IMR-90 (cell line): ENCODE measurements at regions not wholly inside any gene's neighbourhood (a gene's known extent, or its start where the extent isn't known, plus 50 kb on each side); places are given as distances from the start of the nearest gene placed in this dataset.

Experiments used
- ATAC-seq: fragments of 200-7000 bp; cut with Tn5 transposase; 2 replicates; pipeline ENCODE4 v1.9.1; 2020; ENCODE audit warnings: low read depth, mild to moderate bottlenecking, moderate library complexity
- BruUV-seq: library from RNA; stranded (reverse); fragments of 400-500 nt; replicated peaks from 2 replicates; lab custom pipeline; 2021; lab: Mats Ljungman, UMichigan
- CTCF ChIA-PET: fragments of 300-600 bp; formaldehyde crosslinking; extraction: SDS; loops from one replicate; lab custom pipeline; 2021; ENCODE audit warnings: antibody characterized with exemption; lab: Yijun Ruan, JAX
- POLR2A ChIA-PET: fragments of 300-600 bp; sonication (Branson Sonifier 250); formaldehyde crosslinking; loops from one replicate; lab custom pipeline; 2022; ENCODE audit warnings: antibody characterized with exemption; ENCODE audit not compliant: unreplicated experiment; lab: Charles Lee
- DNase-seq: peaks from one replicate; pipeline ENCODE4 v3.0.0; 2013
- H2AFZ ChIP-seq: replicated peaks from 2 replicates; pipeline ENCODE3; 2013; ENCODE audit warnings: low read length, mild to moderate bottlenecking; ENCODE audit not compliant: poor library complexity
- H2AK5ac ChIP-seq: 2 replicates; pipeline ENCODE4 v1.6.1; 2013; ENCODE audit warnings: low read depth, low read length, inconsistent platforms
- H2AK9ac ChIP-seq: replicated peaks from 2 replicates; pipeline ENCODE3; 2013; ENCODE audit warnings: mild to moderate bottlenecking, low read depth, low read length, moderate library complexity; ENCODE audit not compliant: poor library complexity
- H2BK120ac ChIP-seq: 2 replicates; pipeline ENCODE4 v1.6.1; 2013; ENCODE audit warnings: low read depth, low read length, inconsistent platforms
- H2BK15ac ChIP-seq: 3 replicates; pipeline ENCODE4 v1.6.1; 2013; ENCODE audit warnings: low read depth, low read length, inconsistent platforms
- H2BK20ac ChIP-seq: 2 replicates; pipeline ENCODE4 v1.6.1; 2013; ENCODE audit warnings: low read depth, mild to moderate bottlenecking, inconsistent platforms, low read length, moderate library complexity
- H2BK5ac ChIP-seq: 2 replicates; pipeline ENCODE4 v1.6.1; 2013; ENCODE audit warnings: mild to moderate bottlenecking, low read depth, low read length, inconsistent platforms; ENCODE audit not compliant: poor library complexity, severe bottlenecking
- H3K14ac ChIP-seq: replicated peaks from 2 replicates; pipeline ENCODE4 v1.6.1; 2013; ENCODE audit warnings: low read depth, low read length, inconsistent platforms
- H3K18ac ChIP-seq: 2 replicates; pipeline ENCODE4 v1.6.1; 2013; ENCODE audit warnings: low read depth, low read length, control low read depth
- H3K23ac ChIP-seq: 2 replicates; pipeline ENCODE4 v1.6.1; 2013; ENCODE audit warnings: low read depth, low read length, inconsistent platforms
- H3K27ac ChIP-seq: 2 replicates; pipeline ENCODE4 v1.5.1; 2013; ENCODE audit warnings: mild to moderate bottlenecking, control low read depth, low read length; ENCODE audit not compliant: insufficient read depth
- H3K27me3 ChIP-seq: 2 replicates; pipeline ENCODE4 v1.6.1; 2013; ENCODE audit warnings: low read length; ENCODE audit not compliant: control insufficient read depth, insufficient read depth
- H3K36me3 ChIP-seq: 2 replicates; pipeline ENCODE4 v1.6.1; 2013; ENCODE audit warnings: low read length, mixed read lengths; ENCODE audit not compliant: control insufficient read depth, insufficient read depth
- H3K4ac ChIP-seq: 2 replicates; pipeline ENCODE4 v1.6.1; 2013; ENCODE audit warnings: low read depth, low read length, inconsistent platforms
- H3K4me1 ChIP-seq: 2 replicates; pipeline ENCODE4 v1.6.1; 2013; ENCODE audit warnings: low read length, mixed read lengths; ENCODE audit not compliant: control insufficient read depth, insufficient read depth
- H3K4me2 ChIP-seq: 2 replicates; pipeline ENCODE4 v1.6.1; 2013; ENCODE audit warnings: low read depth, mild to moderate bottlenecking, control low read depth, low read length, moderate library complexity
- H3K4me3 ChIP-seq: 2 replicates; pipeline ENCODE4 v1.5.1; 2013; ENCODE audit warnings: low read depth, mild to moderate bottlenecking, control low read depth, low read length, moderate library complexity; ENCODE audit not compliant: insufficient read depth
- H3K56ac ChIP-seq: 2 replicates; pipeline ENCODE4 v1.6.1; 2013; ENCODE audit warnings: low read length, inconsistent platforms; ENCODE audit not compliant: insufficient read depth; ENCODE audit errors: extremely low read depth
- H3K79me1 ChIP-seq, 2 experiments: 2 replicates each; pipeline ENCODE4 v1.6.1; 2013; ENCODE audit warnings: low read length in 2 of 2, inconsistent platforms in 1 of 2, low read depth in 1 of 2
- H3K9ac ChIP-seq: 2 replicates; pipeline ENCODE4 v1.6.1; 2013; ENCODE audit warnings: low read depth, low read length, control low read depth
- H3K9me1 ChIP-seq: 2 replicates; pipeline ENCODE4 v1.6.1; 2013; ENCODE audit warnings: low read length, inconsistent platforms; ENCODE audit not compliant: insufficient read depth
- H3K9me3 ChIP-seq: 2 replicates; pipeline ENCODE4 v1.6.1; 2013; ENCODE audit warnings: low read length; ENCODE audit not compliant: control insufficient read depth, insufficient read depth
- H4K20me1 ChIP-seq: 2 replicates; pipeline ENCODE4 v1.6.1; 2013; ENCODE audit warnings: low read length, inconsistent platforms; ENCODE audit not compliant: insufficient read depth
- H4K5ac ChIP-seq: 2 replicates; pipeline ENCODE4 v1.6.1; 2013; ENCODE audit warnings: mild to moderate bottlenecking, low read depth, low read length, control low read depth
- H4K8ac ChIP-seq, 2 experiments: 2 replicates each; pipeline ENCODE4 v1.6.1; 2013; ENCODE audit warnings: low read depth in 2 of 2, low read length in 2 of 2, control low read depth in 1 of 2, inconsistent platforms in 1 of 2
- H4K91ac ChIP-seq: 2 replicates; pipeline ENCODE4 v1.6.1; 2013; ENCODE audit warnings: low read depth, low read length, inconsistent platforms; ENCODE audit not compliant: insufficient read depth
- CEBPB ChIP-seq: IDR thresholded peaks from 2 replicates; pipeline ENCODE4 v1.6.1; 2012; ENCODE audit warnings: low read depth, low read length, improper control_type of control experiment
- CHD1 ChIP-seq: IDR thresholded peaks from 2 replicates; pipeline ENCODE4 v1.6.1; 2012; ENCODE audit warnings: low read depth, low read length, improper control_type of control experiment
- ELK1 ChIP-seq: fragments of 150-350 bp; IDR thresholded peaks from 2 replicates; pipeline ENCODE4 v1.6.1; 2016; ENCODE audit warnings: low read depth, mild to moderate bottlenecking, low read length, moderate library complexity, borderline replicate concordance
- FOS ChIP-seq: fragments of 150-350 bp; IDR thresholded peaks from 2 replicates; pipeline ENCODE4 v1.6.1; 2016; ENCODE audit warnings: low read depth, low read length
- MAFK ChIP-seq: IDR thresholded peaks from 2 replicates; pipeline ENCODE4 v1.6.1; 2012; ENCODE audit warnings: low read depth, low read length, improper control_type of control experiment
- MAZ ChIP-seq: IDR thresholded peaks from 2 replicates; pipeline ENCODE4 v1.6.1; 2012; ENCODE audit warnings: low read depth, mild to moderate bottlenecking, low read length, improper control_type of control experiment, moderate library complexity, borderline replicate concordance
- MXI1 ChIP-seq: IDR thresholded peaks from 2 replicates; pipeline ENCODE4 v1.6.1; 2012; ENCODE audit warnings: low read depth, mild to moderate bottlenecking, low read length, moderate library complexity, borderline replicate concordance
- NFE2L2 ChIP-seq: fragments of 150-350 bp; IDR thresholded peaks from 2 replicates; pipeline ENCODE4 v1.6.1; 2016; ENCODE audit warnings: low read depth, mild to moderate bottlenecking, low read length
- POLR2A ChIP-seq: IDR thresholded peaks from 2 replicates; pipeline ENCODE4 v1.6.1; 2012; ENCODE audit warnings: mild to moderate bottlenecking, low read depth, low read length
- RAD21 ChIP-seq: IDR thresholded peaks from 2 replicates; pipeline ENCODE4 v1.6.1; 2012; ENCODE audit warnings: low read length, improper control_type of control experiment
- RCOR1 ChIP-seq: IDR thresholded peaks from 2 replicates; pipeline ENCODE4 v1.6.1; 2012; ENCODE audit warnings: mild to moderate bottlenecking, low read length, improper control_type of control experiment; ENCODE audit not compliant: insufficient replicate concordance
- SMC3 ChIP-seq: fragments of 150-350 bp; IDR thresholded peaks from 2 replicates; pipeline ENCODE4 v1.6.1; 2016; ENCODE audit warnings: low read depth, mild to moderate bottlenecking, antibody characterized with exemption, low read length, moderate library complexity
- USF2 ChIP-seq: fragments of 150-350 bp; IDR thresholded peaks from 2 replicates; pipeline ENCODE4 v1.6.1; 2017; ENCODE audit warnings: mild to moderate bottlenecking, antibody characterized with exemption, low read length, low read depth
- WGBS, 2 experiments: methylation state at CpG; one replicate each; pipeline versions ENCODE4 v1.1.5 to v1.1.7; 2013; ENCODE audit warnings: missing lambda C conversion rate in 2 of 2; ENCODE audit not compliant: insufficient read length in 1 of 2; ENCODE audit errors: extremely low coverage in 2 of 2; 5-methylcytosine and 5-hydroxymethylcytosine counted together
- dilution Hi-C: fragments of 300-500 bp; cut with HindIII; formaldehyde crosslinking; loops from one replicate; pipeline ENCODE4 v1.14.3; 2018; ENCODE audit warnings: low sequenced_read_pairs; ENCODE audit not compliant: unreplicated experiment
- in situ Hi-C: fragments of 300-500 bp; cut with MboI; formaldehyde crosslinking; loops from 3 replicates; pipeline ENCODE4 v1.14.3; 2019; ENCODE audit warnings: low sequenced_read_pairs, inconsistent platforms, mixed read lengths
- intact Hi-C: fragments of 100-400 bp; cut with micrococcal nuclease; formaldehyde crosslinking; loops from 2 replicates; pipeline ENCODE4 v1.10.0; 2022

- no peak overlapping the region for H2BK5ac ChIP-seq
- H2AFZ ChIP-seq, result no peak overlapping the region
- H2AK9ac ChIP-seq, result no peak overlapping the region
- no peaks in the 10 kb centered on the region for H3K4me1 ChIP-seq
- no peak overlapping the region for H4K8ac ChIP-seq
- no peaks in the 10 kb centered on the region for H3K79me1 ChIP-seq
- no peaks in the 10 kb centered on the region for H3K27me3 ChIP-seq
- H3K9me1 ChIP-seq, result no peaks in the 10 kb centered on the region
- H3K23ac ChIP-seq, result no peak overlapping the region
- no peak overlapping the region for H3K4ac ChIP-seq
- no peaks in the 10 kb centered on the region for H4K20me1 ChIP-seq
- H3K4me3 ChIP-seq, result no peak overlapping the region
- 59% methylated on average over 5 of the region's 12 CpGs; no CpG with 5 or more reads in 1 of the 2 experiments for WGBS, 2 experiments
- no peak overlapping the region for H3K56ac ChIP-seq
- no peak for TF ChIP-seq CEBPB
- no peak for TF ChIP-seq POLR2A
- no peak for TF ChIP-seq ELK1
- TF ChIP-seq MXI1, result no peak
- TF ChIP-seq USF2, result no peak
- TF ChIP-seq CHD1, result no peak
- no peak for TF ChIP-seq MAZ
- TF ChIP-seq RCOR1, result no peak
- TF ChIP-seq FOS, result no peak
- TF ChIP-seq MAFK, result no peak
- TF ChIP-seq SMC3, result no peak
- no peak for TF ChIP-seq RAD21
- no peak for TF ChIP-seq NFE2L2
- POLR2A ChIA-PET, result no interaction called here
- intact Hi-C loops, result no loop called here
- H3K14ac ChIP-seq, result no peak overlapping the region
- H3K36me3 ChIP-seq, result no peaks in the 10 kb centered on the region
- in situ Hi-C loops, result no loop called here
- no peak for DNase-seq
- no peak overlapping the region for H3K4me2 ChIP-seq
- no peak overlapping the region for H2BK15ac ChIP-seq
- no peak overlapping the region for H4K91ac ChIP-seq
- dilution Hi-C loops, result no loop called here
- H3K9me3 ChIP-seq, result peaks cover 58% of the 10 kb centered on the region
- CTCF ChIA-PET, result no interaction called here
- H2BK120ac ChIP-seq, result no peak overlapping the region
- no peak overlapping the region for H2BK20ac ChIP-seq
- no peak overlapping the region for H3K27ac ChIP-seq
- ATAC-seq, result no peak
- no peak overlapping the region for H3K9ac ChIP-seq
- H4K5ac ChIP-seq, result no peak overlapping the region
- no TSS peak for BruUV-seq
- H3K18ac ChIP-seq, result no peak overlapping the region
- H2AK5ac ChIP-seq, result no peak overlapping the region
Observed at GRCh38 chr10:128499956-128500355, 373.7 kb upstream of the MKI67 start.
